K562 (cell line): ENCODE measurements at regions not wholly inside any gene's neighbourhood (a gene's known extent, or its start where the extent isn't known, plus 50 kb on each side); places are given as distances from the start of the nearest gene placed in this dataset.

Source experiments
- CEBPB ChIP-seq: fragments of 450-650 bp; IDR thresholded peaks from 2 replicates; pipeline ENCODE4 v1.6.1; 2016; ENCODE audit warnings: missing genetic modification characterization, missing compliant biosample characterization
- CTCF ChIP-seq, 3 experiments: IDR thresholded peaks in 2 of 3; conservative IDR thresholded peaks in 1 of 3; 2 replicates each; pipeline ENCODE4 v1.5.1; 2011 to 2012; ENCODE audit warnings: low read length in 3 of 3, mild to moderate bottlenecking in 3 of 3, control low read depth in 2 of 3, improper control_type of control experiment in 1 of 3, inconsistent platforms in 1 of 3, low read depth in 1 of 3, mixed read lengths in 1 of 3, moderate library complexity in 1 of 3; ENCODE audit not compliant: insufficient read depth in 2 of 3
- E2F5 ChIP-seq: sonication (generic); formaldehyde crosslinking; IDR thresholded peaks from 2 replicates; pipeline ENCODE4 v1.8.0; 2022; ENCODE audit warnings: mild to moderate bottlenecking, missing genetic modification reagents
- GABPB1 ChIP-seq: sonication (generic); formaldehyde crosslinking; IDR thresholded peaks from 2 replicates; pipeline ENCODE4 v1.8.0; 2022; ENCODE audit warnings: mild to moderate bottlenecking, missing genetic modification reagents
- HINFP ChIP-seq: fragments of 450-650 bp; conservative IDR thresholded peaks from 2 replicates; pipeline ENCODE4 v1.6.1; 2016; ENCODE audit warnings: missing genetic modification characterization, low read depth, mild to moderate bottlenecking, control low read depth, missing compliant biosample characterization
- RBM25 ChIP-seq: fragments of 200-400 bp; formaldehyde crosslinking; IDR thresholded peaks from 2 replicates; pipeline ENCODE4 v1.6.1; 2018; ENCODE audit warnings: low read length, low read depth, moderate library complexity; ENCODE audit not compliant: severe bottlenecking
- SETDB1 ChIP-seq: IDR thresholded peaks from one replicate; pipeline ENCODE4 v1.6.1; 2012; ENCODE audit warnings: low read length, control low read depth, inconsistent platforms
- ZNF561 ChIP-seq: fragments of 450-650 bp; formaldehyde crosslinking; conservative IDR thresholded peaks from 2 replicates; pipeline ENCODE4 v1.4.0; 2020; ENCODE audit warnings: mild to moderate bottlenecking, moderate library complexity

GRCh38 chr1:55932402-55932801 lies 647.0 kb downstream of the PLPP3 start:
- TF ChIP-seq RBM25 (no peak), HINFP (tag) (no peak), SETDB1 (no peak), CEBPB (no peak), CTCF (IDR thresholded peaks at IDR 0.05 in 2 of 3, conservative IDR thresholded peaks at IDR 0.05 in 1 of 3; ENCODE audit: insufficient read depth in 2 of 3, low read depth in 1 of 3, low read length in 3 of 3) (no peak), GABPB1 (CRISPR knock-in tag) (no peak), ZNF561 (CRISPR knock-in tag) (no peak), E2F5 (CRISPR knock-in tag) (no peak)
